H9 (cell line): ENCODE measurements at regions not wholly inside any gene's neighbourhood (a gene's known extent, or its start where the extent isn't known, plus 50 kb on each side); places are given as distances from the start of the nearest gene placed in this dataset.

Source experiments
- DNase-seq: peaks from one replicate; pipeline ENCODE4 v3.0.0-alpha.2; 2017
- H2AFZ ChIP-seq: one replicate; pipeline ENCODE4 v1.6.1; 2013; ENCODE audit warnings: mild to moderate bottlenecking, low read length, control low read depth, moderate library complexity
- H2AK5ac ChIP-seq: 2 replicates; pipeline ENCODE4 v1.6.1; 2013; ENCODE audit warnings: low read length, control low read depth, mixed read lengths; ENCODE audit not compliant: insufficient read length
- H2BK120ac ChIP-seq: one replicate; pipeline ENCODE4 v1.6.1; 2013; ENCODE audit warnings: low read depth, mild to moderate bottlenecking, low read length, control low read depth, inconsistent platforms; ENCODE audit not compliant: poor library complexity, severe bottlenecking
- H2BK12ac ChIP-seq: 2 replicates; pipeline ENCODE4 v1.6.1; 2013; ENCODE audit warnings: low read length, control low read depth, mixed read lengths, low read depth; ENCODE audit not compliant: insufficient read length
- H2BK15ac ChIP-seq: 2 replicates; pipeline ENCODE4 v1.6.1; 2013; ENCODE audit warnings: low read depth, low read length, control low read depth
- H2BK20ac ChIP-seq: one replicate; pipeline ENCODE4 v1.6.1; 2013; ENCODE audit warnings: low read depth, mild to moderate bottlenecking, low read length, control low read depth, inconsistent platforms; ENCODE audit not compliant: poor library complexity, severe bottlenecking
- H2BK5ac ChIP-seq: 2 replicates; pipeline ENCODE4 v1.6.1; 2013; ENCODE audit warnings: low read length, control low read depth, mixed read lengths; ENCODE audit not compliant: insufficient read length
- H3K14ac ChIP-seq: 2 replicates; pipeline ENCODE4 v1.6.1; 2013; ENCODE audit warnings: low read length, control low read depth; ENCODE audit not compliant: insufficient read depth
- H3K18ac ChIP-seq: 2 replicates; pipeline ENCODE4 v1.6.1; 2013; ENCODE audit warnings: low read depth, mild to moderate bottlenecking, mixed read lengths, low read length, control low read depth; ENCODE audit not compliant: insufficient read length
- H3K23ac ChIP-seq: 2 replicates; pipeline ENCODE4 v1.6.1; 2013; ENCODE audit warnings: low read length, control low read depth, mixed read lengths, low read depth; ENCODE audit not compliant: insufficient read length
- H3K23me2 ChIP-seq: 2 replicates; pipeline ENCODE4 v1.6.1; 2013; ENCODE audit warnings: low read depth, mild to moderate bottlenecking, mixed read lengths, low read length, control low read depth; ENCODE audit not compliant: insufficient read length, poor library complexity, severe bottlenecking
- H3K27ac ChIP-seq: 2 replicates; pipeline ENCODE4 v1.5.1; 2013; ENCODE audit warnings: low read length, control low read depth, mixed read lengths, low read depth; ENCODE audit not compliant: insufficient read length
- H3K27me3 ChIP-seq: 2 replicates; pipeline ENCODE4 v1.6.1; 2013; ENCODE audit warnings: low read length, control low read depth, inconsistent platforms; ENCODE audit not compliant: insufficient read depth
- H3K4ac ChIP-seq: 2 replicates; pipeline ENCODE4 v1.6.1; 2013; ENCODE audit warnings: low read depth, mild to moderate bottlenecking, control low read depth, inconsistent platforms, low read length, moderate library complexity
- H3K4me1 ChIP-seq: 2 replicates; pipeline ENCODE4 v1.6.1; 2013; ENCODE audit warnings: low read length, control low read depth, inconsistent platforms; ENCODE audit not compliant: insufficient read depth
- H3K4me2 ChIP-seq: 2 replicates; pipeline ENCODE4 v1.6.1; 2013; ENCODE audit warnings: low read length, control low read depth, mixed read lengths; ENCODE audit not compliant: insufficient read length, insufficient read depth
- H3K56ac ChIP-seq: 2 replicates; pipeline ENCODE4 v1.6.1; 2013; ENCODE audit warnings: low read depth, mild to moderate bottlenecking, mixed read lengths, low read length, control low read depth; ENCODE audit not compliant: insufficient read length
- H3K79me1 ChIP-seq: 2 replicates; pipeline ENCODE4 v1.6.1; 2013; ENCODE audit warnings: low read depth, mild to moderate bottlenecking, moderate library complexity, low read length, control low read depth, inconsistent platforms; ENCODE audit not compliant: insufficient read depth, poor library complexity, severe bottlenecking
- H3K79me2 ChIP-seq: 2 replicates; pipeline ENCODE4 v1.6.1; 2013; ENCODE audit warnings: low read length, control low read depth, inconsistent platforms; ENCODE audit not compliant: insufficient read depth
- H3K9ac ChIP-seq: 2 replicates; pipeline ENCODE4 v1.6.1; 2013; ENCODE audit warnings: low read length, control low read depth, mixed read lengths; ENCODE audit not compliant: insufficient read length; ENCODE audit errors: extremely low read depth
- H3K9me3 ChIP-seq: one replicate; pipeline ENCODE4 v1.6.1; 2013; ENCODE audit warnings: low read depth, low read length, inconsistent platforms; ENCODE audit not compliant: control insufficient read depth
- H3T11ph ChIP-seq: one replicate; pipeline ENCODE4 v1.6.1; 2013; ENCODE audit warnings: mild to moderate bottlenecking, low read length, control low read depth, inconsistent platforms
- H4K20me1 ChIP-seq: one replicate; pipeline ENCODE4 v1.6.1; 2013; ENCODE audit not compliant: control insufficient read depth, insufficient read length, insufficient read depth
- H4K5ac ChIP-seq: 2 replicates; pipeline ENCODE4 v1.6.1; 2013; ENCODE audit warnings: low read depth, mild to moderate bottlenecking, mixed read lengths, low read length, control low read depth; ENCODE audit not compliant: insufficient read length
- H4K8ac ChIP-seq: replicated peaks from 2 replicates; pipeline ENCODE4 v1.6.1; 2013; ENCODE audit warnings: low read length, control low read depth, mixed read lengths, low read depth; ENCODE audit not compliant: insufficient read length
- H4K91ac ChIP-seq: 2 replicates; pipeline ENCODE4 v1.6.1; 2013; ENCODE audit warnings: low read depth, mild to moderate bottlenecking, moderate library complexity, mixed read lengths, low read length, control low read depth; ENCODE audit not compliant: insufficient read length
- H3K27ac Mint-ChIP-seq, 3 experiments: 2 replicates in 2 of 3; 3 replicates in 1 of 3; pipeline ENCODE4 v1.8.0; 2020 to 2021; ENCODE audit warnings: mixed read lengths in 3 of 3, mild to moderate bottlenecking in 1 of 3, moderate library complexity in 1 of 3
- H3K27me3 Mint-ChIP-seq: 2 replicates; pipeline ENCODE4 v1.8.0; 2021; ENCODE audit warnings: low read depth, mild to moderate bottlenecking, moderate library complexity, mixed read lengths
- H3K36me3 Mint-ChIP-seq, 3 experiments: 2 replicates in 2 of 3; 3 replicates in 1 of 3; pipeline ENCODE4 v1.8.0; 2020 to 2021; ENCODE audit warnings: low read depth in 3 of 3, mixed read lengths in 3 of 3; ENCODE audit not compliant: insufficient read depth in 1 of 3
- H3K4me1 Mint-ChIP-seq, 2 experiments: 2 replicates each; pipeline ENCODE4 v1.8.0; 2020; ENCODE audit warnings: mixed read lengths in 2 of 2
- H3K4me3 Mint-ChIP-seq, 2 experiments: 2 replicates in 1 of 2; 3 replicates in 1 of 2; pipeline ENCODE4 v1.8.0; 2020 to 2021; ENCODE audit warnings: mild to moderate bottlenecking in 2 of 2, mixed read lengths in 2 of 2, moderate library complexity in 1 of 2
- H3K9me3 Mint-ChIP-seq, 2 experiments: 2 replicates in 1 of 2; 3 replicates in 1 of 2; pipeline ENCODE4 v1.8.0; 2020; ENCODE audit warnings: mild to moderate bottlenecking in 2 of 2, mixed read lengths in 2 of 2, moderate library complexity in 1 of 2
- CTCF ChIP-seq: fragments of 200-600 bp; sonication (generic); conservative IDR thresholded peaks from 3 replicates; pipeline ENCODE4 v1.8.0; 2021; ENCODE audit warnings: antibody characterized with exemption, mild to moderate bottlenecking
- WGBS: extraction: QIAGEN DNeasy Blood & Tissue Kit; methylation state at CpG from one replicate; pipeline ENCODE4 v1.1.7; 2013; ENCODE audit warnings: missing lambda C conversion rate, low lambda C conversion rate, mixed read lengths; ENCODE audit not compliant: insufficient read length; ENCODE audit errors: extremely low coverage; 5-methylcytosine and 5-hydroxymethylcytosine counted together

- H3K27ac ChIP-seq, result no peak overlapping the region
- H2BK12ac ChIP-seq, result no peak overlapping the region
- no peak overlapping the region for H4K8ac ChIP-seq
- H3K23ac ChIP-seq, result no peak overlapping the region
- H3K56ac ChIP-seq, result no peak overlapping the region
- H4K5ac ChIP-seq, result no peak overlapping the region
- no peak overlapping the region for H2AK5ac ChIP-seq
- no peaks in the 10 kb centered on the region for H3K9me3 Mint-ChIP-seq
- H4K20me1 ChIP-seq, result no peaks in the 10 kb centered on the region
- H3K27ac Mint-ChIP-seq, result no peak overlapping the region; a peak in 1 of 7 replicates
- no peaks in the 10 kb centered on the region for H3K79me1 ChIP-seq
- no peak overlapping the region for H3K9ac ChIP-seq
- no peak overlapping the region for H3K14ac ChIP-seq
- DNase-seq, result no peak
- H3K23me2 ChIP-seq, result no peaks in the 10 kb centered on the region
- H3K4ac ChIP-seq, result no peak overlapping the region
- H3K79me2 ChIP-seq, result no peaks in the 10 kb centered on the region; the same call in 1 of the 2 replicates
- H4K91ac ChIP-seq, result no peak overlapping the region
- no peaks in the 10 kb centered on the region for H3K27me3 ChIP-seq
- H3K9me3 ChIP-seq, result no peaks in the 10 kb centered on the region
- no peak overlapping the region for H2AFZ ChIP-seq
- H3K4me1 Mint-ChIP-seq, result no peaks in the 10 kb centered on the region
- WGBS, result no CpG with 5 or more reads among the region's 3 CpGs
- no peak overlapping the region for H2BK120ac ChIP-seq
- no peak overlapping the region for H2BK5ac ChIP-seq
- no peaks in the 10 kb centered on the region for H3K36me3 Mint-ChIP-seq
- H3K18ac ChIP-seq, result no peak overlapping the region
- no peak overlapping the region for H3T11ph ChIP-seq
- no peak overlapping the region for H3K4me3 Mint-ChIP-seq
- H3K4me1 ChIP-seq, result no peaks in the 10 kb centered on the region
- no peak for TF ChIP-seq CTCF
- no peak overlapping the region for H2BK20ac ChIP-seq
- no peak overlapping the region for H2BK15ac ChIP-seq
- no peaks in the 10 kb centered on the region for H3K27me3 Mint-ChIP-seq
- H3K4me2 ChIP-seq, result no peak overlapping the region
Observed at GRCh38 chr1:221636967-221637366, 104.9 kb downstream of the DUSP10 start.
